Activated T-cell treated with anti-CD3 and anti-CD28 coated beads, Interleukin-2, amount 50 U/mL, for 72 hours (primary cell): ENCODE measurements at regions not wholly inside any gene's neighbourhood (a gene's known extent, or its start where the extent isn't known, plus 50 kb on each side); places are given as distances from the start of the nearest gene placed in this dataset.
"Not testable (repeated sequence)": the region's sequence is repeated elsewhere in the genome, so short reads cannot be mapped to it uniquely, and the experiment has no call there.

Experiments used
- ATAC-seq, 2 donors: fragments of 150-1000 bp; cut with Tn5 transposase; replicated peaks in 1 of 2; 2 replicates each; pipeline ENCODE4 v1.10.0; 2021; ENCODE audit warnings: moderate library complexity in 2 of 2, mild to moderate bottlenecking in 1 of 2
- DNase-seq, 2 donors: peaks; one replicate each; pipeline ENCODE4 v3.0.0; 2021 to 2022; ENCODE audit warnings: mixed read lengths in 1 of 2
- H3K27ac Mint-ChIP-seq: one replicate; pipeline ENCODE4 v1.8.0; 2022; ENCODE audit warnings: mild to moderate bottlenecking, moderate library complexity, mixed read lengths
- H3K27me3 Mint-ChIP-seq: one replicate; pipeline ENCODE4 v1.8.0; 2022; ENCODE audit warnings: low read depth, mixed read lengths
- H3K36me3 Mint-ChIP-seq, 2 donors: one replicate each; pipeline ENCODE4 v1.8.0; 2022; ENCODE audit warnings: mixed read lengths in 2 of 2, mild to moderate bottlenecking in 1 of 2; ENCODE audit not compliant: insufficient read depth in 2 of 2
- H3K4me1 Mint-ChIP-seq: one replicate; pipeline ENCODE4 v1.8.0; 2022; ENCODE audit warnings: low read depth, mixed read lengths
- H3K4me3 Mint-ChIP-seq, 2 donors: one replicate each; pipeline ENCODE4 v1.8.0; 2022; ENCODE audit warnings: mild to moderate bottlenecking in 2 of 2, mixed read lengths in 2 of 2, moderate library complexity in 2 of 2
- H3K9me3 Mint-ChIP-seq, 2 donors: one replicate each; pipeline ENCODE4 v1.8.0; 2022; ENCODE audit warnings: mixed read lengths in 2 of 2

DNA sequence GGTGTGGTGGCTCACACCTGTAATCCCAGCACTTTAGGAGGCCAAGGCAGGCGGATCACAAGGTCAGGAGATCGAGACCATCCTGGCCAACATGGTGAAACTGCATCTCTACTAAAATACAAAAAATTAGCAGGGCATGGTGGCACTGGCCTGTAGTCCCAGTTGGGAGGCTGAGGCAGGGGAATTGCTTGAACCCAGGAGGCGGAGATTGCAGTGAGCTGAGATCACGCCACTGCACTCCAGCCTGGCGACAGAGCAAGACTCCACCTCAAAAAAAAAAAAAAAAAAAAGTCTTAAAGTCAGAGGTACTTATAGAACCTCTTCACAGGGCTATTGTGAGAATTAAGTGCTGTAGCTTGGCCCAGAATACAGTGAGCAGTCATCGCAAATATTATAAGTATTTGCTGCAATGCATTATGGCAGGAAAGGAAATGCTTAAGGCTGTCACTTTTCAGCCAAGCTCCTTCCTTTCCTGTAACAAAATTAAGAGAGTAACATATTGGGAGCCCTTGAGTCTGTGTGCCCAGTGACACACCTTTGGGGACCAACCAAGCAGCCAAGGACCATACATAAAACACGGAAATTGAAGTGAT lies 110.9 kb upstream of the HAND1 start:
- ATAC-seq, H3K36me3 Mint-ChIP-seq, H3K27ac Mint-ChIP-seq, H3K4me3 Mint-ChIP-seq, H3K9me3 Mint-ChIP-seq, DNase-seq, H3K4me1 Mint-ChIP-seq: not testable (repeated sequence)
- H3K27me3 Mint-ChIP-seq = peaks cover 19% of the 10 kb centered on the region

DNA sequence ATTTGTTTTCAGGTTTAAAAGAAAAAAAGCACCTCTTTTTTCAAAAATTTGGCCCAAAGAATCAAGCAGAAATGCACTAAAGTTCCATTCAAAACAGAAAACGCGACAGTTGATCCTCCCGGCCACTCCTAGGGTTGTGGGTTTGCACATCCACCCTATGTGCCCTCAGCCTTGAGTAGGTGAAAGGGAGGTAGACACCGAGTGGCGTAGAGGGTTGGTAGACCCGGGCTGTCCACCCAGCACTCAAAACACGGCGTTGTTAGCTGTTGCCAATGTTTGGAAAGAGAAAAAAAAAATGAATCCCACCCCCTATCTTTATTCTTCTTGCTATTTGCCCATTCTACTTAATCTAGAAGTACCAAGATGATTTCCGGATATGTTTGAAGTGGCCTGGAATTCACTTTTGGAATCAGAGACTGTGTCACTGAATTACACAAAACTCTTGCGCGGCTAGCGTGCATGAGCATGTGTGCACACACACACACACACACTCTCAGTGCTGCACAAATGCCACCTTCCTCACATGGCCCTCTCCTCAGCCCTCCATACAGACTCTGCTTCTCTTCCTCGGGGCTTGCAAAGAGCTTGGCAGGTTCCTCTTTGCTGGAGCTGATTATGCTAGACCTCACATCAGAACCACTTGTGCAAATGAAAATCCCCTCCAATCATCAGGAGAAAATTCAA lies 110.2 kb upstream of the HAND1 start:
- no peak for ATAC-seq
- Mint-ChIP-seq H3K4me3 (no peak overlapping the region), H3K4me1 (no peaks in the 10 kb centered on the region), H3K27ac (no peak overlapping the region), H3K36me3 (no peaks in the 10 kb centered on the region), H3K27me3 (peaks cover 19% of the 10 kb centered on the region), H3K9me3 (no peaks in the 10 kb centered on the region)
- DNase-seq = no peak

DNA sequence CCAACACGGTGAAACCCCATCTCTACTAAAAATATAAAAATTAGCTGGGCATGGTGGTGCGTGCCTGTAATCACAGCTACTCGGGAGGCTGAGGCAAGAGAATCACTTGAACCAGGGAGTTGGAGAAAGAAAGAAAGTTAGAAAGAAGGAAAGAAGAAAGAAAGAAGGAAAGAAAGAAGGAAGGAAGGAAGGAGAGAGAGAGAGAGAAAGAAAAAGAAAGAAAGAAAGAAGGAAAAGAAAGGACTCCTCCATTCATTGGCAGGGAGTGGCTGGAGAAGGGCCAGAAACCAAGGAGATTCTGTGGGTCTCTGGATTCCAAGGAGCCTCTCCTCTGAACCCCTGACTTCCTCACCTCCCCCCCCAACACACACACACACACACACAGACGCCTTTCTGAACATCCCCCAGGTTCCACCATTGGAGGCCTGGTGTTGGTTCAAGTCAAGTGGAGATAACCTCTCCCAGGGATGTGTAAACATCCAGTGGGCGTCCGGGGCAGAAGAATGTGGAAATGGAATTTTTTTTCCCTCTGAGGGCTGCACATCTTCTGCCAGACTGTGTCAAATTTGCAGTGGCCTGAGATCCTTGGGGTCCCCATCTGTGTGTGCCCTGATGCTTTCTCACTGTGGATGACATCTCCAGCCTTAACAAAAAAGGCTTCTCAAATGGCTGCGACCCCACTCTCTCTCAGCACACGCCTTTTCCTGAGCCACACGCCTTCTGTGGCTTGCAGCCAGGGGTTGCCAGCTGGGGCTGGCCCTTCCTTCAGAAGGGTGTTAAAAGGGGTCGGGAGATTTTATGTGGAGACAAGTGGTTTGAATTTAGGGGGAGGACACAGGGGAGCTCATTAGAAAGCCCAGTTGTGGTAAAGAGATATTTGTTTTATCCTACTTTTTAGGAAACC lies 109.3 kb upstream of the HAND1 start:
- Mint-ChIP-seq H3K36me3 (no peaks in the 10 kb centered on the region), H3K27me3 (peaks cover 19% of the 10 kb centered on the region), H3K4me3 (no peak overlapping the region), H3K4me1 (no peaks in the 10 kb centered on the region), H3K9me3 (no peaks in the 10 kb centered on the region), H3K27ac (no peak overlapping the region)
- no peak for DNase-seq
- ATAC-seq = no peak

DNA sequence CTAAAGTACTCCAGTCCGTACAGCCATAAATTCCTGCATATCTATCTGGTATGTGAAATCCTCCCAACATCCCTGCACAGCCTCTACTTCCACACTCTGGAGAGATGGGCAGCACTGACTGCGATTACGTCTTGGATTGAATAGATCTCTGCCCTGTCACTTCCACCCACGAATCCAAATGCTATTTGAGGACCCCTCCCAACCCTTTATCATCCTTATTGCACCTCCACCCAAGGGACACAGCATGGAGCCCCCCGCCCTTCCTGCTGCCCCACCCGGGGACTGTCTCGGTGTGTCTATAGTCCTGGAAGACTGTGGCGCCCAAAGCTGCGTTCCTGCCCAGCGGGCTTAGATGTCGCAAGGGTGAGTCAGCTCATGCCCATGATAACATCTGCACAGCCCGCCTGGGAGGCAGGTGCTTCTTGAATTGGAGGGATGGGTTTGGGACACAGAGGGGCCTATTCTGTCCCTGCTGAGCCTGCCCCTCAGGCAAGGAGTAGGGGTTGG lies 105.7 kb upstream of the HAND1 start:
- no peak for DNase-seq
- Mint-ChIP-seq H3K27me3 (peaks cover 13% of the 10 kb centered on the region), H3K4me3 (no peak overlapping the region)

DNA sequence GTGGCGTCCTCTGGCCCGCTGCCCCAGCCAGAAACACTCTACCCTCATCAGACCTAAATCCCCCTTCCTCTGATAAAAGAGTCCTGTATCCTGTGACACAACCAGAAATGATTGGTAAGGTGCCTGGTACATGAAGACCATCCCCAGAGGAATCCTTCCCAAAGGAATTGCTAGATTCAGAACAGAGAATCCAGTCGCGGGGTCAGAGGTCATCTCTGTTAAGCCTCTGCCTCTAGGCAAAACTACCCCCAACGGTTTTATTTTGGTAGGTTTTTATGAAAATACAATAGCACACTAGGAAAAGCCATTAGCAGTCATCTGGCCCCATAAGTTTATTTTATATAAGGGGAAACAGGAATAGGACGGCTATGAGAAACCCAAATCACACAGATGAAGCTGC lies 102.4 kb upstream of the HAND1 start:
- ATAC-seq = no peak
- H3K4me1 Mint-ChIP-seq = no peaks in the 10 kb centered on the region
- no peaks in the 10 kb centered on the region for H3K36me3 Mint-ChIP-seq
- H3K27ac Mint-ChIP-seq = no peak overlapping the region
- H3K9me3 Mint-ChIP-seq = no peaks in the 10 kb centered on the region
- H3K27me3 Mint-ChIP-seq = peaks cover 14% of the 10 kb centered on the region
- no peak overlapping the region for H3K4me3 Mint-ChIP-seq
- no peak for DNase-seq

More for the DNA sequence above, 105.7 kb upstream of the HAND1 start:
- Mint-ChIP-seq H3K36me3 (no peaks in the 10 kb centered on the region), H3K27ac (no peak overlapping the region), H3K4me1 (no peaks in the 10 kb centered on the region), H3K9me3 (no peaks in the 10 kb centered on the region)
- no peak for ATAC-seq

DNA sequence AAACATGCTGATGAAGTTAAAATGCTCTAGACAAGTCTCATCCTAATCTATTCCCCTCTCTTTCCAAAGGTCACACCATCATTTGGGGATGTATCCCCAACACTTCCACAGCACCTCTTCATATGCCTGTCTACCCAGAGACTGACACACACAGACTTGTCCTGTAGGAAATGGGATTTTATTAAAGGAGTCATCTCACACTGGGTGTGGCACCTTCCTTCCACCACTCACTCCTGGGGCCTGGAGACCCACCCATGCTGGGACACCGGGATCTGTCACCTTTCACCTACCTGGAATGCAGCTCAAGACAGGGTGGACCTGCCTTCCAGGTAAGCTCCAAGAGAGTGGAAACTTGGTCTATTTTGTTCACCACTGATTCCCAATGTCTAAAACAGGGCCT lies 99.4 kb upstream of the HAND1 start:
- no peaks in the 10 kb centered on the region for H3K36me3 Mint-ChIP-seq
- DNase-seq = no peak
- no peak overlapping the region for H3K4me3 Mint-ChIP-seq
- H3K9me3 Mint-ChIP-seq = no peaks in the 10 kb centered on the region
- H3K27me3 Mint-ChIP-seq = peaks cover 28% of the 10 kb centered on the region
- no peak for ATAC-seq
- no peaks in the 10 kb centered on the region for H3K4me1 Mint-ChIP-seq
- H3K27ac Mint-ChIP-seq = no peak overlapping the region

DNA sequence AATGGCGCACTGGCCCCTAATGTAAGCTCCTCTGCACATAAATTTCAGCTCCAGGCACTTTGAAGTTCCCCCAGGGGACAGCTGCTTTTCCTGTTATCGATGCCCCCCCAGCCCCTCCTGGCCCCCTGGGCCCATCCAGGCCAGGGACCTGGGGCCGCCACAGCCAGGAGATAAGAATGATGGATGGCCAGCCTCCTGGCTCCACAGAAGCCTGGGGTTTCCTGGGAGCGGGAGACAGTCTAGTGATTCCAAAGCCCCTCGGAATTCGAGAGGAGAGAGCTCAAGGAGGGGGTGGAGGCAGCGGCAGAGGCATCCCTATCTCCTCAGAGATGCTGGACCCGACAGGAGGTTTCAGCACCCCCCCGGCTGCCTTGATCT lies 98.4 kb upstream of the HAND1 start:
- Mint-ChIP-seq H3K27me3 (peaks cover 28% of the 10 kb centered on the region), H3K9me3 (no peaks in the 10 kb centered on the region), H3K36me3 (no peaks in the 10 kb centered on the region), H3K27ac (no peak overlapping the region), H3K4me1 (no peaks in the 10 kb centered on the region), H3K4me3 (no peak overlapping the region)
- ATAC-seq (no peak), DNase-seq (no peak)

DNA sequence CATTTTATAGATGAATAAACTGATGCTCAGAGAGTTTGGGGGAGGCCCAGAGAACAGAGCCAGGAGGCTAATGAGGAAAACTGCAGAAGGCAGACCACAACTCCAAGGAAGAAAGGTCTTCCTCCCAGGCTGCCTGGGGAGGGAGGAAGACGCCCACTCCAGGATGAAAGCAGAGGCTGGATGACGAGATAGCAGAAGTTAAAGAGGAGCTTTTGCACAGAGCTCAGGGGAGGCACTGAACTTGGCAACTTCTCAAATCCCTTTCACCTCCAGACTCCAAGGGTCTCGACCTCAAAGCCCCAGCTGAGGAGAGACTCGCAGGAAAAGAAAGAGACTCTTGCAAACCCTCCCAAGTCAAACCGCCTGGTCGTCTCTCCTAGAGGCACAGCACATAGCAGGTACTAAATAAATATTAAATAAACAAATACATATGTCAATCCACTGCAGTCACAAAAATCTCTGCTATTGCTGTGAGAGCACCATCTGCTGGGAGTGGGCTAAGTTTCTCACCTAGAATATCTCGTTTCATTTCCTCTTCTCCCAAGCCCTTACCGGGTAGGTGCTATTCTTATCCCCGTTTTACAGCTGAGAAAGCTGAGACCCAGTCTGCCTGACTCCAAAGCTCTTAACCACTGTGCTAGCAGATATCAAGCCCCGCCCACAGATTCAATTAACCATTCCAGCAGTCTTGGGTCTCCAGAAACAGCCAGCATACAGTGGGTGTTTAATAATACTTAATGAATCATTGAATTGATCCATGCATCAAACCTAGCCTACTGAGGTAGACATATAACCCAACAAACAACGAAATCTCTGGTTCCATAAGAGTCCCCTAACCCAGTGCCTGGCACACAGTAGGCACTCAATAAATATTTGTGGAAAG lies 97.8 kb upstream of the HAND1 start:
- H3K4me3 Mint-ChIP-seq = no peak overlapping the region
- H3K36me3 Mint-ChIP-seq = no peaks in the 10 kb centered on the region
- H3K4me1 Mint-ChIP-seq = no peaks in the 10 kb centered on the region
- no peak overlapping the region for H3K27ac Mint-ChIP-seq
- DNase-seq = no peak
- no peak for ATAC-seq
- H3K27me3 Mint-ChIP-seq = peaks cover 28% of the 10 kb centered on the region
- no peaks in the 10 kb centered on the region for H3K9me3 Mint-ChIP-seq

DNA sequence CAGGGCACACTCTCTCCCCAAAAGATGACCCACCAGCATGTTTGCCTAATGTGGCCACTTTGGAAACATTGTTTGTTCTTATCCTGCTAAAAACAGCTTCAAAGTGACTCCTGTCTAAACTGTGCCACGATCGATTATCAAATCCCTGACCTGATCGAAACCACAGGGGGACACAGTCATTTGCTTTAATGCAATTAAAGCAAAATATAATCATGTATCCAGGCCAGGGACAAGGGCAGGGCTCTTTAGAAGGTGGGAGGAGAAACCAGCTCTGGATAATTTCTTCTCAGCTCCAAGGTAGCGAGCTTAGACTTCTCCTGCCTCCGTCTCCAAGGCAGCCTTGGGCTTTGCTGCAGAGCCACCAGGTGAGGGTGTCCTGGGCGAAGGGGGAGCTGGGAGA lies 95.0 kb upstream of the HAND1 start:
- H3K4me3 Mint-ChIP-seq = no peak overlapping the region
- H3K27ac Mint-ChIP-seq = no peak overlapping the region
- peaks cover 28% of the 10 kb centered on the region for H3K27me3 Mint-ChIP-seq
- no peaks in the 10 kb centered on the region for H3K4me1 Mint-ChIP-seq
- H3K36me3 Mint-ChIP-seq = no peaks in the 10 kb centered on the region
- H3K9me3 Mint-ChIP-seq = no peaks in the 10 kb centered on the region
- ATAC-seq (no peak), DNase-seq (no peak)

DNA sequence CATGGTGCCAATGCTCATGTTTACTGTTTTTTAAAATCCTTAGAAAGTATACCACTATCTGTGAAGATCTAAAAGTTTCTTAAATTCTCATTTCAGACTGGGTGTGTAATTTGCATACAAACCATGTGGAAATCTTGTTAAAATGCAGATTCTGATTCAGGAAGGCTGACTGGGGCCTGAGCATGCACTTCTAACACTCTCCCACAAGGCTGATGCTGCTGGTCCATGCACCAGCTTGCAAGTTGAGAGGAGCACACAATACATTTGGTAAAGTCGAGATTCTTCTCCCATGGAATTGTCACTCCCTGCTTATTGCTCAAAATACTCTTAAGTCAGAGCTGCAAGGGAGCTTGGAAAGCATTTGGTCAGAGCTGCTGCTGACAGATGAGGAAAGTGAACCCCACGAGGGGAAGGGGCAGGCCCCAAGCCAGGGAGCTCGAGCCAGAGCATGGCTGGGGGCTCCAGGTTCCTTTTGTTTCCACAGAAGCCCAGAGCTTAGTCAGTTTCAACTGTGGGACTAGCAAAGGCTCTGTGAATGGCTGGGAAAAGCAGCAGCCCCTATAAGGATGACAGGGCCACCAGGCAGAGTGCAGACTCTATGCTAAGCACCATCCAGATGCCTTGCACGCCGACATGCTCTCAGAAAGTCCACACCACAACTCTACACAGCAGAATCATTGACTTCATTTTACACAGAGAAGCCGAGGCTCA lies 93.5 kb upstream of the HAND1 start:
- H3K4me1 Mint-ChIP-seq = no peaks in the 10 kb centered on the region
- no peak overlapping the region for H3K27ac Mint-ChIP-seq
- H3K27me3 Mint-ChIP-seq = peaks cover 28% of the 10 kb centered on the region
- ATAC-seq (no peak), DNase-seq (no peak)
- no peak overlapping the region for H3K4me3 Mint-ChIP-seq
- no peaks in the 10 kb centered on the region for H3K9me3 Mint-ChIP-seq
- no peaks in the 10 kb centered on the region for H3K36me3 Mint-ChIP-seq

DNA sequence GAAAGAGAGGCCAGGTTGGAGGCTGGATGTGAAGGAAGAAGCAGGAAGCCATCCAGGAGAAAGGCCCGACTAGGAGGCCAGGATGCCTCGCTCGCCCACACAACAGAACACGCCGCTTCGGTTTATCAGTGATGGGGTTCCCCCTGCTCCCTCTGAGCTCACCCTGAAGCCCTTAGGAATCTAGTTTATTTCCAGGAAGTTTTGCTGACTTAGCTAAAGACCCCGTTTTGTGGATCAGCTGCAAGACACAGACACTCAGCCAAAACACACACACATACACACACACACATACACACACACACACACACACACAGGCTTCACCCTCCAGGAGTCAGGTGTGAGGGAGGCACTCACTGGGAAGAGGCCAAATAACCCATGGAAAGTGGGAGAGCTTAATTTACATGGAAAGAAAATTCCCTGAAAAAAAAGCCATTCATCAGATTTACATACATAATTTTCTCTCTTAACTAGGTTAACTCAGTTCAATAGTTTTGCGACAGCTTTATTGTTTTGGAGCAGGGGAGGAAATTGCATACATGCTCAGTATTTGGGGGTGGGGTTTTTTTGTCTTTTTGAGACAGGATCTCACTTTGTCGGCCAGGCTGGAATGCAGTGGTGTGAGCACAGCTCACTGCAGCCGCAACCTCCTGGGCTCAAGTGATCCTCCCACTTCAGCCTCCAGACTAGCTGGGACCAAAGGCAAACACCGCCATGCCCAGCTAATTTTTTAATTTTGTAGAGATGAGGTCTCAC lies 92.7 kb upstream of the HAND1 start:
- no peak for DNase-seq
- no peak overlapping the region for H3K27ac Mint-ChIP-seq
- no peaks in the 10 kb centered on the region for H3K36me3 Mint-ChIP-seq
- no peak overlapping the region for H3K4me3 Mint-ChIP-seq
- H3K4me1 Mint-ChIP-seq = no peaks in the 10 kb centered on the region
- peaks cover 23% of the 10 kb centered on the region for H3K27me3 Mint-ChIP-seq
- no peak for ATAC-seq
- no peaks in the 10 kb centered on the region for H3K9me3 Mint-ChIP-seq

DNA sequence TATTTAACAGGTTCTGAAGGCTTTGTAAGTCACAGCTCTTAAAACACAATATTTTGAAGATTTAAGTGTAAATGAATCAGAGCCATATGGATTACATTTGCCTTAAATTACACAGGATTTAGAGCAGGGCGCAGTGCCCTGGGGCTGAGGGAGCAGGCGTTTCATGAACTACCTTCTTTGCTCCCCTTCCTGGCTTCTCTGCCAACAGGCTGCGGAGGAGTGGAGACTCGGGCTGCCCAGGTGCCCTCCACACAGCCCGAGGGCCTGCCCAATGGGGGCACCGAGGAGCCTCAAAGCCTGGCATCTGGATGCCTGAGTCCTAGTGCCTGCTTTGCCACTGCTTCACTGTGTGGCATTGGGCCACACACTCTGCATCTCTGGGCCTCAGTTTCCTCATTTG lies 90.6 kb upstream of the HAND1 start:
- Mint-ChIP-seq H3K4me1 (no peaks in the 10 kb centered on the region), H3K36me3 (no peaks in the 10 kb centered on the region), H3K27ac (no peak overlapping the region), H3K4me3 (no peak overlapping the region), H3K27me3 (peaks cover 12% of the 10 kb centered on the region), H3K9me3 (no peaks in the 10 kb centered on the region)
- ATAC-seq = no peak
- no peak for DNase-seq
